Neural progenitor cell (in vitro differentiated cells): ENCODE measurements at regions not wholly inside any gene's neighbourhood (a gene's known extent, or its start where the extent isn't known, plus 50 kb on each side); places are given as distances from the start of the nearest gene placed in this dataset.

Experiments used
- CTCF ChIP-seq: fragments of 200-600 bp; sonication (generic); IDR thresholded peaks from 2 replicates; pipeline ENCODE4 v1.5.1; 2017; ENCODE audit warnings: antibody characterized with exemption, mild to moderate bottlenecking
- EZH2 ChIP-seq: fragments of 200-600 bp; sonication (generic); IDR thresholded peaks from 2 replicates; pipeline ENCODE4 v1.6.1; 2017; ENCODE audit warnings: antibody characterized with exemption, mild to moderate bottlenecking, moderate library complexity

GRCh38 chrX:140337263-140337662 lies 167.6 kb downstream of the SOX3 start:
- no peak for TF ChIP-seq CTCF
- no peak for TF ChIP-seq EZH2
